ENCODE measurements at regions not wholly inside any gene's neighbourhood (a gene's known extent, or its start where the extent isn't known, plus 50 kb on each side); places are given as distances from the start of the nearest gene placed in this dataset.

DNA sequence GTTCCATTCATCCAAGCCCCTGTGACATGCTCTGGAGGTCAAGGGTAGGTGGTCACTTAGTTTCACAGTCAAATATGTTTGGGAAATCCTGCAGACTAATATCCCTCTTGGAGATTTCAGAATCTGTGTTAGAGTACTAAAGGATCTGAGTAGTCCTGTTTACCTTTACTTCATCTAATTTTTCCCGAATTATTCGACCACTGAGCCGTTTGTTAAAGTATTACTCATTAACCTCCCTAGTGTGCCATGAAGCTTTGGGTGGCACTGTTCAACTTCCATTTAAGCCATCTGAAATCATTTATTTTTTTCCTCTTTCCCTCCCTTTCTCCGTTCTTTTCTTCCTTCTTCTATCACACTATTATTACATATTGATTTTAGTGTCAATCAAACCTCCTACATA, 109.9 kb downstream of the NGF start:
- no peak overlapping the region for H4K5ac ChIP-seq (ENCODE audit: insufficient read length, low read depth, low read length)
- no peaks in the 10 kb centered on the region for H3K4me1 ChIP-seq (ENCODE audit: insufficient read depth, low read length)
- H3K18ac ChIP-seq (ENCODE audit: insufficient read length, low read depth, low read length), result no peak overlapping the region
- no peak overlapping the region for H3K14ac ChIP-seq (ENCODE audit: insufficient read depth, low read length)
- no peak overlapping the region for H3K9ac ChIP-seq (ENCODE audit: extremely low read depth, insufficient read length, low read length)
- no peak overlapping the region for H2BK5ac ChIP-seq (ENCODE audit: insufficient read length, low read length)
- WGBS (ENCODE audit: extremely low coverage, insufficient read length, low lambda C conversion rate), result 100% methylated on average over 1 of the region's 4 CpGs
- no peaks in the 10 kb centered on the region for H3K4me1 Mint-ChIP-seq
- H4K8ac ChIP-seq (replicated peaks; ENCODE audit: insufficient read length, low read depth, low read length), result no peak overlapping the region
- H4K91ac ChIP-seq (ENCODE audit: insufficient read length, low read depth, low read length), result no peak overlapping the region
- no peak overlapping the region for H2AK5ac ChIP-seq (ENCODE audit: insufficient read length, low read length)
- H3K27ac ChIP-seq (ENCODE audit: insufficient read length, low read depth, low read length), result no peak overlapping the region
- no peaks in the 10 kb centered on the region for H3K79me2 ChIP-seq (ENCODE audit: insufficient read depth, low read length)
- no peak for DNase-seq
- H3K27me3 ChIP-seq (ENCODE audit: insufficient read depth, low read length), result no peaks in the 10 kb centered on the region
- no peaks in the 10 kb centered on the region for H3K27me3 Mint-ChIP-seq (ENCODE audit: low read depth)
- no peak overlapping the region for H2BK15ac ChIP-seq (ENCODE audit: low read depth, low read length)
- no peak overlapping the region for H2AFZ ChIP-seq (ENCODE audit: low read length)
- H3K27ac Mint-ChIP-seq, result no peak overlapping the region
- H2BK20ac ChIP-seq (ENCODE audit: low read depth, low read length, poor library complexity, severe bottlenecking), result no peak overlapping the region
- no peaks in the 10 kb centered on the region for H3K23me2 ChIP-seq (ENCODE audit: insufficient read length, low read depth, low read length, poor library complexity, severe bottlenecking)
- H3K79me1 ChIP-seq (ENCODE audit: insufficient read depth, low read depth, low read length, poor library complexity, severe bottlenecking), result no peaks in the 10 kb centered on the region
- H3K4me3 Mint-ChIP-seq, result no peak overlapping the region
- no peaks in the 10 kb centered on the region for H4K20me1 ChIP-seq (ENCODE audit: control insufficient read depth, insufficient read depth, insufficient read length)
- H2BK120ac ChIP-seq (ENCODE audit: low read depth, low read length, poor library complexity, severe bottlenecking), result no peak overlapping the region
- TF ChIP-seq, protein P1, sequence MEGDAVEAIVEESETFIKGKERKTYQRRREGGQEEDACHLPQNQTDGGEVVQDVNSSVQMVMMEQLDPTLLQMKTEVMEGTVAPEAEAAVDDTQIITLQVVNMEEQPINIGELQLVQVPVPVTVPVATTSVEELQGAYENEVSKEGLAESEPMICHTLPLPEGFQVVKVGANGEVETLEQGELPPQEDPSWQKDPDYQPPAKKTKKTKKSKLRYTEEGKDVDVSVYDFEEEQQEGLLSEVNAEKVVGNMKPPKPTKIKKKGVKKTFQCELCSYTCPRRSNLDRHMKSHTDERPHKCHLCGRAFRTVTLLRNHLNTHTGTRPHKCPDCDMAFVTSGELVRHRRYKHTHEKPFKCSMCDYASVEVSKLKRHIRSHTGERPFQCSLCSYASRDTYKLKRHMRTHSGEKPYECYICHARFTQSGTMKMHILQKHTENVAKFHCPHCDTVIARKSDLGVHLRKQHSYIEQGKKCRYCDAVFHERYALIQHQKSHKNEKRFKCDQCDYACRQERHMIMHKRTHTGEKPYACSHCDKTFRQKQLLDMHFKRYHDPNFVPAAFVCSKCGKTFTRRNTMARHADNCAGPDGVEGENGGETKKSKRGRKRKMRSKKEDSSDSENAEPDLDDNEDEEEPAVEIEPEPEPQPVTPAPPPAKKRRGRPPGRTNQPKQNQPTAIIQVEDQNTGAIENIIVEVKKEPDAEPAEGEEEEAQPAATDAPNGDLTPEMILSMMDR (conservative IDR thresholded peaks at IDR 0.05), result no peak
- no peak overlapping the region for H3K4ac ChIP-seq (ENCODE audit: low read depth, low read length)
- H3K56ac ChIP-seq (ENCODE audit: insufficient read length, low read depth, low read length), result no peak overlapping the region
- no peaks in the 10 kb centered on the region for H3K9me3 ChIP-seq (ENCODE audit: control insufficient read depth, low read depth, low read length)
- no peak overlapping the region for H3K4me2 ChIP-seq (ENCODE audit: insufficient read depth, insufficient read length, low read length)
- H3T11ph ChIP-seq (ENCODE audit: low read length), result no peak overlapping the region
- no peak overlapping the region for H3K23ac ChIP-seq (ENCODE audit: insufficient read length, low read depth, low read length)
- H3K36me3 Mint-ChIP-seq (ENCODE audit: insufficient read depth in 1 of 3, low read depth in 3 of 3), result no peaks in the 10 kb centered on the region
- no peaks in the 10 kb centered on the region for H3K9me3 Mint-ChIP-seq
- H2BK12ac ChIP-seq (ENCODE audit: insufficient read length, low read depth, low read length), result no peak overlapping the region
